ENCODE measurements at regions not wholly inside any gene's neighbourhood (a gene's known extent, or its start where the extent isn't known, plus 50 kb on each side); places are given as distances from the start of the nearest gene placed in this dataset.

GRCh38 chr1:177838907-177839485 is 130.9 kb downstream of the SEC16B start:
- DNase-seq: no peak

GRCh38 chr1:177833631-177834030 is 136.2 kb downstream of the SEC16B start:
- DNase-seq: no peak

GRCh38 chr1:177830531-177831135 is 139.2 kb downstream of the SEC16B start:
- DNase-seq: no peak

DNA sequence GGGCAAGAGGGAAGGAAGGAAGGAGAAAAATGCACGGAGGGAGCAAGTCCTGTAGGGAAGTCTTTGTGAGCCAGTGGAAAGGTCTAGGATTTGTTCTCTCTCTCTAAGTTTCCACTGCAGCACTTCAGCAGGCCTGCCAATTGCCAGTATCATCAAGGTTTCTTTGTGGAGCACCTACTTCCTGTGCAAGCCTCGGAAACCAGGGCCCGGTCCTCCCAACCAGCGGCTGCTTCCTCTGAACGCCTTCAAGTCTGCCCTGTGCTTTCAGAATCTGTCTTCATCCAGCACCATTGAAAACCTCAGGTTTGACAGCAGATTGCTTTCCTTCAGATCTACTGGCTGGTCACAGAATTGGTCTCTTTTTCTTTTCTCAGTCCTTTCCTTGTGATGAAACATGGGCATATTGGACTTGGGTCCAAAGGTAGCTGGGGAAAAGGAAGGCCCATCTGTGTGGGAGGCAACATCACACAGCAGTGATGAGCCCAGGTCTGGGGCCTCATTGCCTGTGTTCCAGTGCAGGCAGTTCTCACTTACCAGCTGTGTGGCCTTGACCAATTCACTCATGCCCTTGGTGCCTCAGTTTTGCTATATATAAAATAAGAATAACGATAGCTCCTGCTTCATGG is 144.5 kb downstream of the SEC16B start:
- DNase-seq: no peak

GRCh38 chr1:177824508-177824982 is 145.3 kb downstream of the SEC16B start:
- no peak for DNase-seq

GRCh38 chr1:177820213-177820612 is 149.6 kb downstream of the SEC16B start:
- DNase-seq: no peak

GRCh38 chr1:177817937-177818875 is 151.7 kb downstream of the SEC16B start:
- DNase-seq: no peak

DNA sequence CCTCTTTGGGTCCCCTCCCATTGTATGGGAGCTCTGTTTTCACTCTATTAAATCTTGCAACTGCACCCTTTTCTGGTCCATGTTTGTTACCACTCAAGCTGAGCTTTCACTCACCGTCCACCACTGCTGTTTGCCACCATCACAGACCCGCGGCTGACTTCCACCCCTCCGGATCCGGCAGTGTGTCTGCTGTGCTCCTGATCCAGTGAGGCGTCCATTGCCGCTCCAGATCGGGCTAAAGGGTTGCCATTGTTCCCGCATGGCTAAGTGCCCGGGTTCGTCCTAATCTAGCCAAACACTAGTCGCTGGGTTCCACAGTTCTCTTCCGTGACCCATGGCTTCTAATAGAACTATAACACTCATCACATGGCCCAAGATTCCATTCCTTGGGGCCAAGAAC is 157.2 kb downstream of the SEC16B start:
- DNase-seq: no peak

DNA sequence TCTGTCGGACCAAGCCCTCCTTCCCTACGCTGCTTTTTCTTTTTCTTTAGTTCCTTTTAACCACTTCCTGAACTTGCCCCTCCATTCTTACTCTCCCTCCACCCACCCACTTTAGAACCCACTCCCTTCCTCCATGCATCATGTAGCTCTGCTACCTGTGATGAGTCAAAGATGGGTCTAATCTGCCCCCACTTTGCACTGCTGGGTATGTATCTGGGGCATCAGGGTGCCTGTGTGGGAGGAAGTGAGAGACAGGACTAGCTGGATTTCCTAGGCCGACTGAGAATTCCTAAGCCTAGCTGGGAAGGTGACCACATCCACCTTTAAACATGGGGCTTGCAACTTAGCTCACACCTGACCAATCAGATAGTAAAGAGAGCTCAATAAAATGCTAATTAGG is 157.7 kb downstream of the SEC16B start:
- no peak for DNase-seq

GRCh38 chr1:177811429-177811828 is 158.4 kb downstream of the SEC16B start:
- no peak for DNase-seq

- no peak for DNase-seq
Observed at GRCh38 chr1:177809819-177810218, 160.0 kb downstream of the SEC16B start.

DNA sequence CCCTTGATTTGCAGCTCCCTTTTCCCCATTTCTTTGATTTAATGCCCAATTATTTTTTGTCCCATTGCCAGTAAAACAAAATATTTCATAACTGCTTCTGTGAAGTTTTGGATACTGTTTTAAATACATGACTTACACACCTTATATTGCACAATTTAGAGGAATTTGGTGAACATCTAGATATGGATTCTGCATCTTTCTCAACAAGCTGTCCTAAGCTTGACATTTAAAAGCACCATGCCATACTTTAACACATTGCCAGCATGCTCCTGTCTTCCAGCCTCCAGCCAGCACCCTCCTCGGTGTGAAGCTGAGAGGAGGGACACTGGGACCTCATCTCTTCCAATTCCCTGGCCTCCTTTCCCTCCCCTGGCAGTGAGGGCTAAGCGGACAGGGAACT is 167.6 kb downstream of the SEC16B start:
- DNase-seq: no peak

GRCh38 chr1:177801790-177802189 is 168.1 kb downstream of the SEC16B start:
- DNase-seq: no peak

DNA sequence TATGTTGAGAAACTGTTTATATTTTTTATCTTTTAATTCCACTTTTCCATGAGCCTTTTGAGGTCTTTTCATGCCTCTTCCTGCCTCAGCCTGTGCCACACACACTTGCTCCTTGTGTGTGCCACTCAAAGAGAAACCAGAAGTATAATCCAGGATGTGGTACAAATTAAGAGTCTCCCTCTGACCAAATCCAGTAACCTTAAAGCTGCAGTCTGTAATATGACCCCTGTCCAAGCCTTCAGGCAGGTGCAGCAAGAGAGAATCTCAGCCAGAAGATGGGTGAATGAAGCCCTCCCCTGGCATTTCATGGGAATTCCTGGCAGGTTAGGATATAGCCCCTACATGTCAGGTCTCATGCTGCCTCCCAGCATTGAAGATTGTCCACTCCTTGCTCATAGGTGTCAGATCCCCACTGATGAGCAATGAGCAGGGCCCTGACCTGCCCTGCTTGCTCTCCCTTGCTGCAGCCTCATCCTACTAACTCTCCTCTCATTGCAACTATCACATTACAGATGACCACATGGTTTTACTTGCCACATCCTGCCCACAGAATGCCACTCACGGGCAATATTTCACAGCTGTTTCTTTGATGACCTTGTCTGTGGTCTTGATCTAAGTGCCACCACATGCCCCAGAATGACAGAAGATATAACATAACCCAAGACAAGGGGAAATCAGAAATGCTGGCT is 169.3 kb downstream of the SEC16B start:
- no peak for DNase-seq

DNA sequence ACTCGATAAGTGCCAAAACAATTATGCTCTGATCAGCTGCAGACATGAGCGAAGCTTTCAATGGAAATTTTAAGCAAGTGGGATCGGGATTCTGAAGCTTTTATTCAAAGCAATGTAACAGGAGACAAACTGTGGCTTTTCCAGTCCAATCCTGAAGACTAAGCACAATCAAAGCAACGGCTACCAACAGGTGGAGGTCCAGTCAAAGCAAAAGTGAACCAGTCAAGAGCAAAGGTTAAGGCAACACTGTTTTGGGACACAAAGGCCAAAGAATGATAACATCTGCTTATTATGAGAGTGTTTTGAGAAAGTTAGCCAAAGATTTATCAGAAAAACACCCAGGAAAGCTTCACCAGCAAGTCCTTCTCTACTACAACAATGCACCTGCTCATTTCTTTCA is 170.1 kb downstream of the SEC16B start:
- no peak for DNase-seq

GRCh38 chr1:177798614-177799013 is 171.2 kb downstream of the SEC16B start:
- DNase-seq: no peak

DNA sequence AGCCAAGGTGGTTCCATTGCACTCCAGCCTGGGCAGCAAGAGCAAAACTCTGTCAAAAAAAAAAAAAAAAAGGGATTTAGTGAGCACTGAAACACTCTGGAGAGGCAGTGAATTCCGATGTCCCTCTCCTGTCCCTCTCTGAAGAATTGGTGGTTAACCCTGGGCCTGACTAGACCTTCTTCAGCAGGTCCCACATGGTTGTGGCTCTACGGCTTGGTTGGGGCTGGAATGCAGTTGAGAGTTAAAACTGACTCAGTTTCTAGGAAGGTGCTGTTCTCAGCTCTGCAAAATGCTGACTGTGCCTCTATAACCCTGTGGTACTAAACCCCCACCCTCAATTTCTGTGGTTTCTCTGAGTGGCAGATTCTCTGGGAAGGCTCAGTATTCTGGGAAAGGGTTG is 173.3 kb downstream of the SEC16B start:
- no peak for DNase-seq

- no peak for DNase-seq
Observed at GRCh38 chr1:177794376-177794991, 175.4 kb downstream of the SEC16B start.

- no peak for DNase-seq
Observed at GRCh38 chr1:177793900-177794299, 176.0 kb downstream of the SEC16B start.

- DNase-seq: no peak
Observed at GRCh38 chr1:177790566-177790965, 179.3 kb downstream of the SEC16B start.

- DNase-seq: no peak
Observed at GRCh38 chr1:177789956-177790355, 179.9 kb downstream of the SEC16B start.

DNA sequence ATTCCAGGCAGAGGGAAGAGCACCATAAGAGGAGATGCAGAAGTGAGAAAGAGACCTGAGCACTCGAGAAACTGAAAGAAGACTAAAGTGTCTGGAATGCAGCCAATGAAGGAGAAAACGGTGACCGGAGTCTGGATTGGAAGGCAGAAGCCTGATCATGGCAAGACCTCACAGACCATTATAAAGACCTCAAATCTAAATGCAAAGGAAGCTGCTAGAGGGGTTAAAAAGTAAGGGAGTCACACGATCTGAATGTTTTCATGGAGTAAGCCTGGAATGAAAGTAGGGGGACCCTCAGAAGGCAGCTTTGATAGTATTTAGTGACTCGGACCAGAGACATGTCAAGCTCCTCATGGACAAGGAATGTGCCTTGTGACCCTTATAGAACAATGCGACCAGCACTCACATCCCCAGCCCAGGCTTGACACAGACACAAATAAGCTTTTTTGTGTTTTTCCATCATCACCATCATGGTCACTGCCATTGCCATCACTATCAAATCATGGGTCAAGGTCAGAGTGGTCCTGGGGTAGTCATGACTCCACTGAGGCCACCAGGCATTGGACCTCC is 183.6 kb downstream of the SEC16B start:
- no peak for DNase-seq
